Activated CD8-positive, alpha-beta memory T cell treated with anti-CD3 and anti-CD28 coated beads, Interleukin-2, amount 10 ng/mL, durations not matched to agents 7 days and 5 days (primary cell): ENCODE measurements at regions not wholly inside any gene's neighbourhood (a gene's known extent, or its start where the extent isn't known, plus 50 kb on each side); places are given as distances from the start of the nearest gene placed in this dataset.

Experiments
- ATAC-seq: fragments of 150-1000 bp; cut with Tn5 transposase; one replicate; pipeline ENCODE4 v1.10.0; 2021; ENCODE audit warnings: moderate library complexity
- CTCF ChIA-PET: fragments of 350-600 bp; sonication (Branson Sonifier 250); formaldehyde crosslinking; loops from one replicate; lab custom pipeline; 2021; ENCODE audit warnings: antibody characterized with exemption; lab: Charles Lee
- DNase-seq: peaks from one replicate; pipeline ENCODE4 v3.0.0-alpha.2; 2020
- H3K27ac Mint-ChIP-seq: one replicate; pipeline ENCODE4 v1.8.0; 2021; ENCODE audit warnings: mild to moderate bottlenecking, mixed read lengths
- H3K27me3 Mint-ChIP-seq: one replicate; pipeline ENCODE4 v1.8.0; 2021; ENCODE audit warnings: mixed read lengths
- H3K36me3 Mint-ChIP-seq: one replicate; pipeline ENCODE4 v1.8.0; 2021; ENCODE audit warnings: mild to moderate bottlenecking, mixed read lengths
- H3K4me1 Mint-ChIP-seq: one replicate; pipeline ENCODE4 v1.8.0; 2021; ENCODE audit warnings: mixed read lengths
- H3K4me3 Mint-ChIP-seq: one replicate; pipeline ENCODE4 v1.8.0; 2021; ENCODE audit warnings: mild to moderate bottlenecking, moderate library complexity, mixed read lengths
- H3K9me3 Mint-ChIP-seq: one replicate; pipeline ENCODE4 v1.8.0; 2022; ENCODE audit warnings: low read depth, mixed read lengths

- Mint-ChIP-seq H3K4me1 (no peaks in the 10 kb centered on the region), H3K27ac (no peak overlapping the region), H3K36me3 (no peaks in the 10 kb centered on the region), H3K27me3 (peaks cover 8% of the 10 kb centered on the region), H3K4me3 (no peak overlapping the region), H3K9me3 (no peaks in the 10 kb centered on the region)
- CTCF ChIA-PET, result interaction anchor here (1.7 kb wide), 1 partner anchor 16 kb away, joined by 6 read pairs; no protein-coding TSS in a partner anchor
- DNase-seq (no peak), ATAC-seq (no peak)
Observed at GRCh38 chr10:84059526-84059925, 79.8 kb upstream of the GHITM start.

DNA sequence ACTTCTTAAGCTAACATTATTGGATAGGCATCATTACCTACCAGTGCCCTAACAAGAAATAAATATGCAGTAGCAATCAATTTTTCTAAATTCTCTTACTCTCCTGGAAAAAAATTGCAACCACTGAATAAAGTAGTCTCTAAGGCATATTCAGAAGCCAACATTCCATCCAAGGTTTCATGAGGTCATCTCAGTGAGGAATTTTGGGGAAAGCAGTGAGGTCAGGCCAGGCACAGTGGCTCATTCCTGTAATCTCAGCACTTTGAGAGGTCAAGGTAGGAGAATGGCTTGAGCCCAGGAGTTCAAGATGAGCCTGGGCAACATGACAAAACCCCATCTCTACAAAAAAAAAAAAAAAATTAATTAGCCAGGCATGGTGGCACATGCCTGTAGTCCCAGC, 75.9 kb upstream of the GHITM start:
- DNase-seq (no peak), ATAC-seq (no peak)
- Mint-ChIP-seq H3K4me3 (no peak overlapping the region), H3K27ac (no peak overlapping the region), H3K9me3 (no peaks in the 10 kb centered on the region), H3K27me3 (peaks cover 4% of the 10 kb centered on the region), H3K36me3 (no peaks in the 10 kb centered on the region), H3K4me1 (no peaks in the 10 kb centered on the region)
- CTCF ChIA-PET, result no interaction called here

GRCh38 chr10:84065804-84066601, 73.3 kb upstream of the GHITM start:
- H3K4me1 Mint-ChIP-seq, result no peaks in the 10 kb centered on the region
- ATAC-seq, result no peak
- no peak overlapping the region for H3K4me3 Mint-ChIP-seq
- H3K9me3 Mint-ChIP-seq, result no peaks in the 10 kb centered on the region
- H3K27ac Mint-ChIP-seq, result no peak overlapping the region
- no peak for DNase-seq
- peaks cover 3% of the 10 kb centered on the region for H3K27me3 Mint-ChIP-seq
- H3K36me3 Mint-ChIP-seq, result no peaks in the 10 kb centered on the region
- CTCF ChIA-PET, result no interaction called here

- H3K36me3 Mint-ChIP-seq, result no peaks in the 10 kb centered on the region
Observed at GRCh38 chr10:84074521-84074920, 64.8 kb upstream of the GHITM start.

DNA sequence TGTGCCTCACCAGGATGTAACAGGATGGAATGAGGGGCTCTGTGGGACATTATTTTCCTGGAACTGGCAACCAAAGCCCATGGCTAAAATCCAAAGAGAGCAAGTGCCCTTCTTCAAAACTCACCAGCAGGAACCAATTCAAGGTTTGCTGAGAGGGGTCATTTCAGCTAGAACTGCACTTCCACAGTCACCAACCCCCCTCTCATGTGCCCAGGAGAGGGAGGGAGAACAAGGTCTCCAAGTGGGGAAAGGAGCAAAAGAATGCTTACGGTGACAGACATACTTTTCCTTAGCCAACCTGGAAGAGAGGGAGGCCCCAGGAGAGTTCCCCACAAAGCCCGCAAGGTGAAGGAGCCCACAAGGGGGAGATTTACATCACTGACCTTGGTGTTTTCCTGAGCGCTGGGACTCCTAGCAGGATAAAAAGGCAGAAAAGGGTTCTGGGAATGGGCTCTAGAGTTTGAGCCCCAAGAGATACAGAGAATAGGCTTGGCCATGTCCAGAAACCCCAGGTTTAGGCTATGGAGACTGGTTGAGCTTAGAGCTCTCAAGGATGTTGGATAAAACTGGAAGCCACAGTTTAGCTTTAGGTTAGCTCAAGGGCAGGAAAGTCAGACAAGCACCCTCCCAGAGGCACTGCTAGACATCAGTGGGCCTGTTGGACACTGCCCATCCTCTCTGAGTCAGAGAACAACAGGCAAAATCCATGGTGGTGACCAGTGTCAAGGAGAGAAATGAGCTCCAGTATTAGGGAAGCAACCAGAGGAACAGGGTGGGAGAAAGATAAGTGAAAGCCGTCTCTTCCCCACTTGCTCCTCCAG, 63.9 kb upstream of the GHITM start:
- H3K9me3 Mint-ChIP-seq, result no peaks in the 10 kb centered on the region
- no peak overlapping the region for H3K4me3 Mint-ChIP-seq
- H3K27ac Mint-ChIP-seq, result no peak overlapping the region
- peaks cover 7% of the 10 kb centered on the region for H3K27me3 Mint-ChIP-seq
- ATAC-seq, result no peak
- DNase-seq, result no peak
- CTCF ChIA-PET, result interaction anchor here (1.3 kb wide), 1 partner anchor 16 kb away, joined by 6 read pairs; no protein-coding TSS in a partner anchor
- H3K36me3 Mint-ChIP-seq, result no peaks in the 10 kb centered on the region
- no peaks in the 10 kb centered on the region for H3K4me1 Mint-ChIP-seq

More at GRCh38 chr10:84074521-84074920, 64.8 kb upstream of the GHITM start:
- CTCF ChIA-PET, result no interaction called here
- Mint-ChIP-seq H3K4me3 (no peak overlapping the region), H3K27ac (no peak overlapping the region), H3K9me3 (no peaks in the 10 kb centered on the region), H3K27me3 (peaks cover 7% of the 10 kb centered on the region), H3K4me1 (no peaks in the 10 kb centered on the region)
- ATAC-seq (no peak), DNase-seq (no peak)

- DNase-seq (no peak), ATAC-seq (no peak)
- H3K4me1 Mint-ChIP-seq, result no peaks in the 10 kb centered on the region
- H3K4me3 Mint-ChIP-seq, result no peak overlapping the region
- H3K27me3 Mint-ChIP-seq, result peaks cover 7% of the 10 kb centered on the region
- no peak overlapping the region for H3K27ac Mint-ChIP-seq
- no peaks in the 10 kb centered on the region for H3K36me3 Mint-ChIP-seq
- CTCF ChIA-PET, result interaction anchor here (1.3 kb wide), 1 partner anchor 17 kb away, joined by 6 read pairs; no protein-coding TSS in a partner anchor
- no peaks in the 10 kb centered on the region for H3K9me3 Mint-ChIP-seq
Observed at GRCh38 chr10:84076047-84076388, 63.3 kb upstream of the GHITM start.

DNA sequence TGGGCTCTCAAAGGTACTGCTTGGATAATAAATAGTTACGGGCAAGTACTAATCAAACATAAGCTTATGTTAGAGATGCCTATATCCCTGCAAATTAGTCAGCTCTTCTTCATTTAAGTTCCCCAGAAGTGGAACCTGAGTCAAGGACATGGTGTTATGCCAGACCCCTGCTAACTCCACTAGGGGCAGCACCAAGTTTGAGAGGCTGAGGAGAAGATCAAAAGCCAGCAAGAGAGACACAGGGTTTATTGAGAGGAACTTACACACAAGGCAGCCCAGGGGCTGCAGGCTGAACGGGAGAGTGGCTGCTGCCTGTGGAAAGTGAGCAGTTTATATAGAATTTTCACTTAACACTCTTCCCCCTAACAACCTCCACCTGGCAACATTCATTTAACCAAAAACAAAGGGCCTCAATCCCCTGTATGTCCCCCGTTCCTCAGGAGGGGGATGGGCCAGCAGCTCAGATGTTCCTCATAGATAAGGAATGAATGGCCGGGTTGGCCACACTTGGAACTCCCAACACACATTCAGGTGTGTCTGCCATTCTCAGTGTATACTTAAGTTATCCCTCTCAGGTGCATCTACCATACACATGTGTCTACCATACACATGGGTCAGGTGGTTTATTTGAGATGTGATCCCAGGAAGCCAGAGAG, 62.6 kb upstream of the GHITM start:
- Mint-ChIP-seq H3K4me1 (no peaks in the 10 kb centered on the region), H3K4me3 (no peak overlapping the region), H3K9me3 (no peaks in the 10 kb centered on the region), H3K27ac (no peak overlapping the region), H3K36me3 (no peaks in the 10 kb centered on the region), H3K27me3 (peaks cover 7% of the 10 kb centered on the region)
- no peak for ATAC-seq
- CTCF ChIA-PET, result interaction anchor here (1.3 kb wide), 1 partner anchor 17 kb away, joined by 6 read pairs; no protein-coding TSS in a partner anchor
- DNase-seq, result no peak

DNA sequence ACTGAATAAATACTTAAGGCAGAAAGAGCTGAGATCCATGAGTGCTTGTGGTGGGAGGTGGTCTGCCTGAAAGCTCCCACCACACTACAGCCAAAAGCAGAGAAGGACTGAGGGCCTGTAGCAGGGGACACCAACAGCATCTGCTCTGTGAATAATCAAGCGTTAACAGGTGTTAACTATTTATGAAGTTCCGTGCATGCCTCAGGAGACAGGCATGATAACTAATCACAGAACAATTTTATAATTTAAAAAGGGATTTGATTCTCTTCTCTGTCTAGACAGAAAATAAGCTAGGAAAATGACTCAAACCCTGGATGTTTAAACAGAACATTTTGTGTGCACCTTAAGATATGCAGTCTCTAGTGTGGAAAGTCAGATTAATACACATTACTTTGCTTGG, 61.5 kb upstream of the GHITM start:
- Mint-ChIP-seq H3K4me3 (no peak overlapping the region), H3K4me1 (no peaks in the 10 kb centered on the region), H3K27me3 (peaks cover 7% of the 10 kb centered on the region), H3K27ac (no peak overlapping the region), H3K36me3 (no peaks in the 10 kb centered on the region), H3K9me3 (no peaks in the 10 kb centered on the region)
- DNase-seq (no peak), ATAC-seq (no peak)
- CTCF ChIA-PET, result no interaction called here

DNA sequence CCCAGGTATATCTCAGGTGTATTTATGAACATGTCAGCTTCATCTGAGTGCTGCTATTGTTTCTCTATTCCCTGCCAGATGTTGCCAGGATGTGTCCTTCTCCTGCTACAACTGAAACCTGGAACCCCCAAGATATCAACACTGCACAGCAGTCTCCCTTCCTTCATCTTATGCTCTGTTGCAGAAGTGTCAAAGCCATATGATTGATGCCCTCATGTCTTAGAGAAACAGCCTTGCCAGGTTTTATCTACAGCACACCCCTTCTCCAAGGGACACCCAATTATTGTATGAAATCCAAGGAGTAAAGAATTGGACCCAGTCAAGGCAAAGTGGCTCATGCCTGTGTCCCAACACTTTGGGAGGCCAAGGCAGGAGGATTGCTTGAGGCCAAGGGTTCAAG, 60.5 kb upstream of the GHITM start:
- Mint-ChIP-seq H3K36me3 (no peaks in the 10 kb centered on the region), H3K27ac (no peak overlapping the region), H3K27me3 (peaks cover 5% of the 10 kb centered on the region), H3K4me1 (no peaks in the 10 kb centered on the region), H3K9me3 (no peaks in the 10 kb centered on the region), H3K4me3 (no peak overlapping the region)
- ATAC-seq (no peak), DNase-seq (no peak)
- CTCF ChIA-PET, result no interaction called here

- CTCF ChIA-PET, result no interaction called here
Observed at GRCh38 chr10:84084342-84084741, 55.0 kb upstream of the GHITM start.

GRCh38 chr10:84087202-84087601, 52.1 kb upstream of the GHITM start:
- Mint-ChIP-seq H3K27ac (no peak overlapping the region), H3K36me3 (no peaks in the 10 kb centered on the region), H3K9me3 (no peaks in the 10 kb centered on the region), H3K27me3 (peaks cover 7% of the 10 kb centered on the region), H3K4me3 (no peak overlapping the region), H3K4me1 (no peaks in the 10 kb centered on the region)
- CTCF ChIA-PET, result no interaction called here
- DNase-seq (no peak), ATAC-seq (no peak)

More at GRCh38 chr10:84084342-84084741, 55.0 kb upstream of the GHITM start:
- Mint-ChIP-seq H3K36me3 (no peaks in the 10 kb centered on the region), H3K4me1 (no peaks in the 10 kb centered on the region), H3K4me3 (no peak overlapping the region), H3K9me3 (no peaks in the 10 kb centered on the region), H3K27ac (no peak overlapping the region), H3K27me3 (peaks cover 4% of the 10 kb centered on the region)
- DNase-seq (no peak), ATAC-seq (no peak)

DNA sequence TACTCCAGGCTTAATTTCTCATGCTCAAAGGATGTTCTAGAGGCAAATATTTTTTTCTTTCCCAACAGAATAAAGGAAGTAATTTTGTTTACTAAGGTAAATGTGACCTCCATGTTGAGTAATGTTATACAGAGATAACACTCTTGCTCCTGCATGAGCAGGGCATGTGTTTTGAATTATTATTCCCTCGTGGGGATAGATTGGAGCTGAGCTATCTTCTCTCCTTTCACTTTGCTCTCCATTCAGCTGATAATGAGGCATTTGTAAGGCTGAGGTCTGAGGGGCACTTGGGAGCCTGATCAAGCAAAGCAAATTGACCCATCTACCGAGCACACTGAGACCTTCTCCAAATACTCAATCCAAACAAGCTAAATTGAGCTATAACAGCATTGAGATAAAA, 50.7 kb upstream of the GHITM start:
- ATAC-seq, result no peak
- no peaks in the 10 kb centered on the region for H3K36me3 Mint-ChIP-seq
- H3K27ac Mint-ChIP-seq, result no peak overlapping the region
- no peaks in the 10 kb centered on the region for H3K4me1 Mint-ChIP-seq
- CTCF ChIA-PET, result no interaction called here
- no peak overlapping the region for H3K4me3 Mint-ChIP-seq
- H3K9me3 Mint-ChIP-seq, result no peaks in the 10 kb centered on the region
- no peak for DNase-seq
- H3K27me3 Mint-ChIP-seq, result peaks cover 13% of the 10 kb centered on the region

DNA sequence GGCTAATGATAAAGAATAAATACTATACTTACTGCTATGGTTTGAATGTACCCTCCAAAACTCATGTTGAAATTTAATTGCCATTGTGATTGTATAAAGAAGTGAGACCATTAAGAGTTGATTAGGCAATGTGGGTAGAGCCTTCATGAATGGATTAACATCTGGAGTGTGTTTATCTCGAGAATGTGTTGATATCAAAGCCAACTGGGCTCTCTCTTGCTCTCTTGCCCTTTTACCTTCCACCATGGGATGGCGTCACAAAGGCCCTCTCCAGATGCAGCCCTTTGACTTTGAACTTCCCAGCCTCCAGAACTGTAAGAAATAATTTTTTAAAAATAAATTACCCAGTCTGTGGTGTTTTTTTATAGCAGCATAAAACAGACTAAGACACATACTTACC, 50.1 kb upstream of the GHITM start:
- ATAC-seq, result no peak
- H3K4me1 Mint-ChIP-seq, result no peaks in the 10 kb centered on the region
- H3K36me3 Mint-ChIP-seq, result no peaks in the 10 kb centered on the region
- no peak overlapping the region for H3K4me3 Mint-ChIP-seq
- H3K9me3 Mint-ChIP-seq, result no peaks in the 10 kb centered on the region
- no peak for DNase-seq
- no peak overlapping the region for H3K27ac Mint-ChIP-seq
- CTCF ChIA-PET, result no interaction called here
- peaks cover 13% of the 10 kb centered on the region for H3K27me3 Mint-ChIP-seq
